HG03378 (cell line): ENCODE measurements at regions not wholly inside any gene's neighbourhood (a gene's known extent, or its start where the extent isn't known, plus 50 kb on each side); places are given as distances from the start of the nearest gene placed in this dataset.

Source experiments
- ATAC-seq: cut with Tn5 transposase; IDR thresholded peaks from one replicate; pipeline ENCODE4 v1.9.1; 2021; ENCODE audit warnings: mild to moderate bottlenecking, moderate library complexity; ENCODE audit not compliant: unreplicated experiment

GRCh38 chr3:41026394-41027177 lies 172.7 kb upstream of the CTNNB1 start:
- no peak for ATAC-seq

DNA sequence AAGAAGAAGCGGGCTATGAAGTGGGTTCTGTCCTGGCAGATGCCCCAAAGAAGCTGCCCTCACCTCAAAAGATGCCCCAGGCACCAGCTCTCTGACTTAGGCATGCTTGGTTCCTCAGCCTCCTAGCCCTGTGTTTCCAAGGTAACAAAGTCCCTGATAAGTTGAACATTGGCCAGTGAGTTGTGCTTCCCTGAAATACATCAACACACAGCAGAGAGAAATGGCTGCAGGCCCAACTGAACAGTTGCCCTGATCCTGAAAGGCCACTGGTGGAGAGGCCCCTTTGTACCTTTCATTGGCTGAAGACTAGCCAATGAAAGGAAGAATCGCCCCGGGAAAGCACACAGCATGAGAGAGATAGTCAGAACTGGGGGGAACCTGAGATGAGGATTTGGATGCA lies 169.9 kb upstream of the CTNNB1 start:
- no peak for ATAC-seq

GRCh38 chr3:41030220-41030619 lies 169.1 kb upstream of the CTNNB1 start:
- ATAC-seq: no peak

DNA sequence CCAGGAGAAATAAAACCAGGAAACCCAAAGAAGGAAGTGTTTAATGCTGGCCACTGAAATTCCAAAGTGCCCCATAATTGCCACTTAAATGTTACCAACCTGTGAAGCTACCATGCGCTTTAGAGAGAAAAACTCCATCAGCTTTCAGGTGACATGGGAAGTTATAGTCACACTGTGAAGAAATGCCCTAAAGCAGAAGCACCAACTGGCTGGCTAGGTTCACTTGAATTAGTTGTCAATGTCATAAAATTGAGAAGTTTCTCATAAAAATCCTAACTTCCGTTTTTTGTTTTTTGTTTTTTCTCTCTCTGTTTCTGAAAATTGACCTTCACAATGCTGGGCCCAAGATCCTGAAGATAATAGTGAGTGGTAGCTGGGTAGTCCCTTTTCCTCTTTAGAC lies 167.9 kb upstream of the CTNNB1 start:
- no peak for ATAC-seq

DNA sequence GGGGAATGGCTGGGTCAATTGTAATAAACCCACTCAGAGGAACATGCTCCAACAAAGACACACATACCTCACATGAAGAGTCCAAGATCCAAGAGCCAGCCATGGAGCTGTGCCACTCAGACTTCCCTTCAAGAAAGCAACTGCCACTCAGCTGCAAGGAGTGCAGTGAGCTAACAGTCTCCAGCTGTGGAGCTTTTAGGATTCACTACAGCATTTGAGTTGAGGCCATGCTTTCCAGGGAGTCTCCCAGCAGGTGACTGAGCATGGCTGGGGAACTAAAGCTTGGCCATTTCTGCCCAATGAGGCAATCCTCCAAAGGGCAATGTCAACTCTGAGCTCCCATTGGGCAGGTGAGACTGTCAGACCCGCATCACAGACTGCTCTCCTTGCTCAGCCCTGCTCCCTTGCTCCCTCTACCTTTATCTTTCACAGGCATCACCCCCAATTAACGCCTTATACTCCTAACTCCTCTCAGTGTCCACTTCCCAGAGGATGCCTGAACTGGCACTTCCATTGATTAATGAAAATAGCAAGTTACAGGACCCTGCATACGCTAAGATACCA lies 165.3 kb upstream of the CTNNB1 start:
- ATAC-seq: no peak

GRCh38 chr3:41035456-41036022 lies 163.8 kb upstream of the CTNNB1 start:
- ATAC-seq: no peak

DNA sequence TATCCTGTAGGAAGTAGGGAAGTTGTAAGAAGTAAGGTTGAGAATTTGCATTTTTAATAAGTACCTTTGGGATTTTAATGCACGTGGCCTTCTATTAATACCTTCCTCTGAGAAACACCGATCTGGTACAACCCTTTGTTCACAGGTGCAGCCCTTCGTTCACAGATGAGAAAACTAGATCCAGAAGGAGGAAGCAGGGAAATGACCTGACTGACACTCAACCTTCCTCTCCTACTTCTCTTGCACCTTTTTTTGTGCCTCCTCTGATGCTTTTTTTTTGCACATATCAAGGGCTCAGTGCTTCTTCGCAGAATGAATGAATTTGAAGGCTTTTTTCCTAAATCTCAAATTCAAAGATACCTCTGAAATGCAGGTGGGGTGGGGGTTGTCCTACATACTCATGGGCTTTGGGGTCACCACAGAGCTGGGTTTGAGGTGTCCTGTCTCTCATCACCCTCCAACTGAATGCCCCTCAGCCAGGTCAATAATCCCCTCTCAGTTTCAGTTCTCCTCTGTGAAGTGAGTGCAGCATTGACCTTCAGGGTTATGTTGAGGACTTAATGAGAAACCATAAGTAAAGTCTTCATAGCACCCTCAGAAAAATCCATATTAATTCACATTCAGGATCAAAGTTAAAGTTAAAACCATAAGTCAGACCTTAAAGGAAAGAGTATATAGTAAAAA lies 161.5 kb upstream of the CTNNB1 start:
- ATAC-seq: no peak

GRCh38 chr3:41040256-41040655 lies 159.0 kb upstream of the CTNNB1 start:
- no peak for ATAC-seq

- ATAC-seq: no peak
Measured at GRCh38 chr3:41041462-41041861, 157.8 kb upstream of the CTNNB1 start.

DNA sequence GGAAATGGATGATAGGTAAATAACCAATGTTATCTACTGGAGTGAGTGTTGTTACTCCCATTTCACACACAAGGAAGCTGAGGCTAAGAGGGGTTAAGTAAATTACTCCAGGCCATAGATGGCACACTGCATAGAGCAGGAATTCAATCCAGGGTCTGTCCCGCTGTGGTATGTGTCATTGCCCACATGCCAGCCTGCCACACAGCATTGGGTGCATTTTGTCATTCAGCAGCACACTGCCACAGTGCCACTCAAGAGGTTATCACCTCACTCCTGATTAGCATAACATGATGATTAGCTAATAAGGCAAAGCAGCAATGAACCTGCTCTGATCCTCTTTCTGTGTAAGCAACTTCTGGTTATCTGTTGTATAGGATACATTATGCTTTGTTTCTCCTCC lies 157.4 kb upstream of the CTNNB1 start:
- no peak for ATAC-seq

DNA sequence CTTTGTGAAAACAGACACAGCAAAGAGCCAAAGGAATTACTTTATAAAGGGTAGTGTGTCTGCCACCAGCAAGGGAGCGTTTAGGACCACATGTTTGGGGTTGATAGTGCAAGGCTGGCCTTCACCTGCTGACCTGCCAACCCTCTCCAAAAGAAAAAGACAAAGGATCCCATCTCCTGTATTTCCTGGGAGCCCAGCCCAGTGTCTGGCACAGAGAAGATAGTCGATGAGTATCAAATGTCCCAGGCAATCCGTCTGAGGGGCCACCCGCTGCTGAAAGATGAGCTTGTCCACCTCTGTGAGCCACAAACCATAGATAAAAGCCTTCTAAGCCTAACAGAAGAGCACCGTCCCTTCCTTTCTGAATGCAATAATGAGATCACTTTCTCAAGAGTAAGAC lies 154.8 kb upstream of the CTNNB1 start:
- ATAC-seq: no peak

- ATAC-seq: no peak
Measured at GRCh38 chr3:41045491-41045890, 153.8 kb upstream of the CTNNB1 start.

DNA sequence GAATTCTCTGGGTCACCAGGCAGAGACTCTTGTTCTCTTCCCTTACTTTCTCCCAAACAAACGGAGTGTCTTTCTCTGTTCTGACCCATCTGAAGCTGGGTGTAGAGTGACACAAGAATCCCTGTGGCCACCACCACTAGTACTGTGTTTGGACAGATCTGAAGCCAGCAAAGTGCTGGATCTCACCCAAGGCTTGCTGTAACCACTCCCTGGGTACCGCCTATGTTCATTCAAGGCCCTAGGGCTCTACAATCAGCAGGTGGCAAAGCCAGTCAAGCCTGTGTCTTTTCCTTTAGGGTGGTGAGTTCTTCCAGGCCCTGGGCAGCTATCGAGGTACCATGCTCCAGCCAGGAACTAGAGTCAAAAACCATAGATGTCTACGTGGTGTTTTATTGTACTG lies 149.2 kb upstream of the CTNNB1 start:
- no peak for ATAC-seq

GRCh38 chr3:41053220-41053619 lies 146.1 kb upstream of the CTNNB1 start:
- ATAC-seq: no peak

GRCh38 chr3:41060106-41060505 lies 139.2 kb upstream of the CTNNB1 start:
- no peak for ATAC-seq

- ATAC-seq: no peak
Measured at GRCh38 chr3:41064070-41064469, 135.2 kb upstream of the CTNNB1 start.

DNA sequence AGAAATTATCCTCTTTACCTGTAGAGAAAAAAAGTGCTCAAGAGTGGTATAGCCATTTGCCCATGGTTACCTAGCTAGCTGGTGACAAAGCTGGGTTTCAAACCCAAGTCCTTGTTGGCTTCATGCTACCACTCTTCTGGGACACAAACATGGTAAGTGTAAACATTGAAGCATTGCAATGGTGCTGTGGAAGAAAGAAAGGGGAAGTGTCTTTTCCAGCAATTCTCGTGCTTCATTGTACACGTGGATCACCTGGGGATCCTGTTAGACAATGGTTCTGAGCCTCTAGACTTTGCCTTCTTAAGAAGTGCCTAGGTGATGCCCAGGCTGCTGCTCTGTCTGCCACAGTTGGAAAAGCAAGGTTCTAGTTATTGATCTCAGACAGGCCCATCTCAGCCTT lies 134.8 kb upstream of the CTNNB1 start:
- no peak for ATAC-seq

DNA sequence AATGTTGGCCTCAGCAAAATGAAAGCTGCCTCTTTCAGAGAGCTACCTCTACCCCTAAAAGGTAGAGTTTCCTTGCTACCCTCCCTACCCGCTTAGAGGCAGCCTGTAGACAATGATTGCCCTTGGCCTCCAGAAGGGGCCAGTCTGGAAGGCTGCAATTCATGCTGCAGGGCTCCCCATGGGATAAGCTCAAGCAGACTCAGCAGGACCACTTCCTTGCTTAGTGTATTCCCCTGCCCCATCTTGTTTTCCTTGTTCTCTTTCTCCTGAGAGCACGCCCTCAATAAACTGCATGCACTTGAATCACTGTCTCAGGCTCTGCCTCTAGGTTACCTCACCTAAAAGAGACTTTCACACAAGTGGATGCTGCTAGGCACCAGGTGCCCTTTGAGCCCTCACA lies 134.0 kb upstream of the CTNNB1 start:
- no peak for ATAC-seq

- no peak for ATAC-seq
Measured at GRCh38 chr3:41073190-41073589, 126.1 kb upstream of the CTNNB1 start.

DNA sequence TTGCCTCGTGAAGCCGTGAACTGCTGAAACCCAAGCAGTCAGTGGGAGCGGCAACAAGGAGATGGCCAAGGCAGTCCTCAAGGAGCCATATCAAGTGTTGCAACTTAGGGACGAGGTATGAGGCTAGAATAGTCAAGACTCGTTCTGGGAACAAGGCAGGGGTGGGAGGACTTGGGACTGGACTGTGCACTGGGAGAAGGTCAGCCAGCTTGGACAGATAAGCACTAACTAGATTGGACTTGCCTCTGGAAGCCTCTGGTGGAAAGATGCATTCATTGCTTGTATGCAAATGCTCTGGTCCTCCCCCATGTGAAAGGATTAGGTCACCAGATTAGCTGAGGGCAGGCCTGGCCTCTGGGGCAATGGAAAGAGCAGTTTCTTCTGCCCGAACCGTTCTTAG lies 123.3 kb upstream of the CTNNB1 start:
- ATAC-seq: no peak

GRCh38 chr3:41076399-41076798 lies 122.9 kb upstream of the CTNNB1 start:
- no peak for ATAC-seq

GRCh38 chr3:41080141-41080540 lies 119.2 kb upstream of the CTNNB1 start:
- ATAC-seq: no peak
